HEK293T (cell line): ENCODE measurements at regions not wholly inside any gene's neighbourhood (a gene's known extent, or its start where the extent isn't known, plus 50 kb on each side); places are given as distances from the start of the nearest gene placed in this dataset.

Source experiments
- FOXK2 ChIP-seq: fragments of 450-650 bp; IDR thresholded peaks from 2 replicates; pipeline ENCODE4 v1.6.1; 2016; ENCODE audit warnings: mild to moderate bottlenecking
- LEF1 ChIP-seq: fragments of 450-650 bp; IDR thresholded peaks from 2 replicates; pipeline ENCODE4 v1.6.1; 2017; ENCODE audit warnings: mild to moderate bottlenecking, borderline replicate concordance
- SP1 ChIP-seq: fragments of 450-650 bp; IDR thresholded peaks from 2 replicates; pipeline ENCODE4 v1.6.1; 2017
- SUZ12 ChIP-seq: fragments of 450-650 bp; IDR thresholded peaks from 2 replicates; pipeline ENCODE4 v1.6.1; 2016; ENCODE audit warnings: mild to moderate bottlenecking
- ZNF384 ChIP-seq: fragments of 450-650 bp; IDR thresholded peaks from 2 replicates; pipeline ENCODE4 v1.6.1; 2016

DNA sequence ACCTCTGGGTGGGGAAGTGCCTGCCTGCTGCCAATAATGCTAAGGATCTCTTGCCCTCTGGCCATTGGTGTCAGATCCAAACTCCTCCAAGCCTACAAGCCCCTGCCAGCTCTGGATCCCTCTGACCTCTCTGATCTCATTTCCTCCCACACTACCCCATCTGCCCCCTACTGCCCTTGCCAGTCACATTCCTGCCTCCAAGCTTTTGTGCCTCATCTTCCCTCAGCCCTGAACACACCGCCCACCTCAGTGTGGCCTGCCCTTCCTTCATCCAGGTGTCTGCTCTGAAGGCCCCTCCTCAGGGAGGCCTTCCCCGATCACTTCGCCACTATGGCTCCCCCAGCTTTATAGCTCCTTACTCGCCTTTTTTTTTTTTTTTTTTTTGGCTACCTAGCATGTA, 161.0 kb upstream of the GLI2 start:
- TF ChIP-seq SP1, result no peak
- TF ChIP-seq FOXK2, result no peak
- TF ChIP-seq SUZ12, result no peak
- TF ChIP-seq LEF1, result no peak
- no peak for TF ChIP-seq ZNF384
